IPS-18a (cell line): ENCODE measurements at regions not wholly inside any gene's neighbourhood (a gene's known extent, or its start where the extent isn't known, plus 50 kb on each side); places are given as distances from the start of the nearest gene placed in this dataset.

ENCODE experiments used
- H3K27ac ChIP-seq: one replicate; pipeline ENCODE4 v1.5.1; 2013; ENCODE audit warnings: low read length
- H3K27me3 ChIP-seq: one replicate; pipeline ENCODE4 v1.6.1; 2013; ENCODE audit warnings: mild to moderate bottlenecking, low read length; ENCODE audit not compliant: control insufficient read depth, insufficient read depth
- H3K36me3 ChIP-seq: one replicate; pipeline ENCODE4 v1.6.1; 2013; ENCODE audit warnings: low read depth, low read length; ENCODE audit not compliant: control insufficient read depth
- H3K4me1 ChIP-seq: one replicate; pipeline ENCODE4 v1.6.1; 2013; ENCODE audit warnings: low read depth, low read length; ENCODE audit not compliant: control insufficient read depth
- H3K4me3 ChIP-seq: one replicate; pipeline ENCODE4 v1.5.1; 2013; ENCODE audit warnings: low read length
- H3K9ac ChIP-seq: one replicate; pipeline ENCODE4 v1.6.1; 2013; ENCODE audit warnings: mild to moderate bottlenecking, low read length, moderate library complexity
- H3K9me3 ChIP-seq: one replicate; pipeline ENCODE4 v1.6.1; 2013; ENCODE audit warnings: low read depth, low read length; ENCODE audit not compliant: control insufficient read depth

- no peak overlapping the region for H3K27ac ChIP-seq
- no peaks in the 10 kb centered on the region for H3K4me1 ChIP-seq
- H3K9me3 ChIP-seq: no peaks in the 10 kb centered on the region
- H3K36me3 ChIP-seq: no peaks in the 10 kb centered on the region
- H3K9ac ChIP-seq: no peak overlapping the region
- H3K4me3 ChIP-seq: no peak overlapping the region
- no peaks in the 10 kb centered on the region for H3K27me3 ChIP-seq
Observed at GRCh38 chr2:78093436-78093835, 571.3 kb upstream of the LRRTM4 start.

DNA sequence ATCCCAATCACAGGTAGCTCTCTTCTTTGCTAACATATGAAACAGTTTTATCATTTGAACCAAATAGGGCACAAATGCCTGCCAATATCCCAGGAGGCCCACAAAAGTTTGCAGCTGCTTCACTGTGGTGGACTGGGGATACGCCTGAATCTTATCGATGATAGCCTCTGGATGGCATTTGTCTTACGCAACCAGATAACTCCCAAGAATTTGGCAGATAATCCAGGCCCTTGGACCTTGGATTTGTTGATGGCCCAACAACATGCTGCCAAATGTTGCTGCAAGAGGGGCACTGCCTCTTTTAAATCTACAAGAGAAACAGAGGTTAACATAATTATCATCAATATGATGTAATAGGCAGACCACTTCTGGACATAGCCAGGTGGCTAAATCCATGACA is 587.1 kb upstream of the LRRTM4 start:
- no peak overlapping the region for H3K4me3 ChIP-seq
- H3K4me1 ChIP-seq: no peaks in the 10 kb centered on the region
- H3K9me3 ChIP-seq: peaks cover 5% of the 10 kb centered on the region
- no peaks in the 10 kb centered on the region for H3K36me3 ChIP-seq
- H3K27me3 ChIP-seq: no peaks in the 10 kb centered on the region
- H3K27ac ChIP-seq: no peak overlapping the region
- no peak overlapping the region for H3K9ac ChIP-seq

GRCh38 chr2:78115291-78115690 is 593.1 kb upstream of the LRRTM4 start:
- H3K9me3 ChIP-seq: no peaks in the 10 kb centered on the region
- no peaks in the 10 kb centered on the region for H3K36me3 ChIP-seq
- H3K4me3 ChIP-seq: no peak overlapping the region
- H3K4me1 ChIP-seq: no peaks in the 10 kb centered on the region
- no peak overlapping the region for H3K27ac ChIP-seq
- H3K9ac ChIP-seq: no peak overlapping the region
- no peaks in the 10 kb centered on the region for H3K27me3 ChIP-seq

GRCh38 chr2:78118037-78118436 is 595.9 kb upstream of the LRRTM4 start:
- H3K9ac ChIP-seq: no peak overlapping the region
- H3K27me3 ChIP-seq: no peaks in the 10 kb centered on the region
- no peak overlapping the region for H3K27ac ChIP-seq
- H3K4me3 ChIP-seq: no peak overlapping the region
- H3K9me3 ChIP-seq: no peaks in the 10 kb centered on the region
- no peaks in the 10 kb centered on the region for H3K36me3 ChIP-seq
- H3K4me1 ChIP-seq: no peaks in the 10 kb centered on the region

DNA sequence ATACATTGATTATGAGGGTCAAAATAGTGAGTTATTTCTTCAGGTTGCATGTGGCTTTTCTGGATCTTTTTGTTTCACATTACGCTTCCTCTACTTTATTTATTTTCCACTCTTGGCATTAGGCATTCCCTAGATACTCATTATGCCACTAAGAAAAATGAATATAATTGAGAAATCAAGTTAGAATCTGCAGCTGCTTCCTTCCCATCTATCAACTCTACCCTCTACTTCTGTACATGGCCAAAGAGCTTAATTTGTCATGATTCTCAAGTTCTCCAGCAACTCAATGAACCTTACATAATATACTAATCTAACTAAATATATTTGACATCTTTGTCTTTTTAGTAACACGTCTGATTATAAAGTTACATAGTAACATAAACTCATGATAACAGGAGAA is 598.1 kb upstream of the LRRTM4 start:
- Histone ChIP-seq H3K27me3 (no peaks in the 10 kb centered on the region), H3K9me3 (no peaks in the 10 kb centered on the region), H3K27ac (no peak overlapping the region), H3K4me1 (no peaks in the 10 kb centered on the region), H3K9ac (no peak overlapping the region), H3K36me3 (no peaks in the 10 kb centered on the region), H3K4me3 (no peak overlapping the region)

- H3K36me3 ChIP-seq: no peaks in the 10 kb centered on the region
- no peak overlapping the region for H3K9ac ChIP-seq
- H3K9me3 ChIP-seq: no peaks in the 10 kb centered on the region
- H3K4me3 ChIP-seq: no peak overlapping the region
- H3K27ac ChIP-seq: no peak overlapping the region
- H3K4me1 ChIP-seq: no peaks in the 10 kb centered on the region
- no peaks in the 10 kb centered on the region for H3K27me3 ChIP-seq
Observed at GRCh38 chr2:78125042-78125441, 602.9 kb upstream of the LRRTM4 start.

- Histone ChIP-seq H3K4me1 (no peaks in the 10 kb centered on the region), H3K27me3 (no peaks in the 10 kb centered on the region), H3K36me3 (no peaks in the 10 kb centered on the region), H3K9me3 (no peaks in the 10 kb centered on the region), H3K27ac (no peak overlapping the region), H3K9ac (no peak overlapping the region), H3K4me3 (no peak overlapping the region)
Observed at GRCh38 chr2:78127424-78127823, 605.2 kb upstream of the LRRTM4 start.

DNA sequence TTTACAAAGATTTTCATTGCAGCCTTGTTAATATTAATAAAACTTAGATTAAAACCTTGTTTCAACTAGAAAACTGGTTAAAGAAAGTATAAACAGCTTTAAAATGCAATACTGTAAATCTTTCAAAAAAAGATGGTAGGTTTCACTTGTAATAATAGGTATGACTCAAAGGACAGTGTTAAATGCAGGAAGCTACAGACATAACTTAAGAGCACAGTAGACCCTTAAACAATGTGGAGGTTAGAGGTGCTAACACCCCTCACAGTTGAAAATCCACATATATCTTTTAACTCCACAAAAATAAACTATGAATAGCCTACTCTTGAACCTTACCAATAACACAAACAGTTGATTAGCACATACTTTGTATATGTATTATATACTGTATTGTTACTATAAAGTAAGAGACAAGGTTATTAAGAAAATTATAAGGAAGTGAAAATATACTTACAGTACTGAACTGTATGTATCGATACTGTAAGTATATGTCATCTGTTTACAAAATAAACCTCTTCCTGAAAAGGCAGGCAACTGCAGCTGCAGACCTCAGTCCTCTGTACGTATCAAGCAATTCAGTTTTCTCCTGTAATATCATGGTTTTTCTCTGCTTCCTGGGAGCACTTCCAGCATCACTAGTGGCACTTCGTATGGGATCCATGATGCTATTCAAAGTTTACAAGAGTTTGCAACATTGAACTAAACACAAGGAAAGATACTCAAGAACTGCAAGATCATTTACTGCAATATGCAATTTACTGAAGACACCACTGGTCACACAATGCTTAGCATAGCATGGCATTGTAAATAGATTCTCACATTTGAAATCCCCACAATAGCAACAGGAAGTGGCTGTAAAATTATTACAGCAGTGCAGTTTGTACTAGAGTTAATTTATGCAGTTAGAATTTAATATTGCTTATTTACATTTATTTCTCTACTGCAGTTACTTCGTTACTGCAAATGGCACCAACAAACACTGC is 610.5 kb upstream of the LRRTM4 start:
- Histone ChIP-seq H3K9ac (no peak overlapping the region), H3K36me3 (no peaks in the 10 kb centered on the region)

DNA sequence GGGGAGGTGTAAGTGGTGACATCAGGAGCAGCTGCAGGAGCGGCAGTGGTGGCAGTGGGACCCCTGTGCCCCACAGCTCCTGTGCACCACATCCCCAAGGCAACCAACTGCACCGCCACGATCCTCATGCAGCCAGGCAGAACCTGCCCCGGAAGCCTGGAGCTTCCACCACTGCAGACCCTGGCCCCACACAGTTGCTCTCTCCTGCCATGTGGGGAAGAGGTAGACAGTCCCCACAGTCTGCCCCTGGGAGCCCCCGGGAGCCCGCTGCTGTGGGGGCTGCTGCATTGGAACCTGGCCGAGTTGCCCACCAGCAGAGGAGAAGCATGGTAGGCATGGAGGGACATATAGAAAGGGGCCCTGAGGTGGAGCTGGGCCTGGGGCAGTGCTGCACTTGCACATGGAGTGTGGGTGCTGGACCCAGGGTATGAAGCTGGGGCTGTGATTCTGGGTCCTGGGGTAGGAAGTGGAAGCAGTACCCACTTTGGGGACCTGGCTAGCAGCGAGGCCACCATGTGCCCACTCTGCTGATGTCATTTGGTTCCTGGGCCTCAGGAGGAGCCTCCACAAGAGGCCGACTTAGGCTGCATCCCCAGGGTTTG is 623.3 kb upstream of the LRRTM4 start:
- Histone ChIP-seq H3K27ac (no peak overlapping the region), H3K36me3 (no peaks in the 10 kb centered on the region), H3K9me3 (no peaks in the 10 kb centered on the region), H3K27me3 (no peaks in the 10 kb centered on the region), H3K9ac (no peak overlapping the region), H3K4me3 (no peak overlapping the region), H3K4me1 (no peaks in the 10 kb centered on the region)

More for the DNA sequence above, 610.5 kb upstream of the LRRTM4 start:
- no peaks in the 10 kb centered on the region for H3K4me1 ChIP-seq
- H3K4me3 ChIP-seq: no peak overlapping the region
- no peak overlapping the region for H3K27ac ChIP-seq
- no peaks in the 10 kb centered on the region for H3K27me3 ChIP-seq
- H3K9me3 ChIP-seq: no peaks in the 10 kb centered on the region

- no peaks in the 10 kb centered on the region for H3K27me3 ChIP-seq
- H3K9me3 ChIP-seq: no peaks in the 10 kb centered on the region
- no peaks in the 10 kb centered on the region for H3K4me1 ChIP-seq
- H3K27ac ChIP-seq: no peak overlapping the region
- no peak overlapping the region for H3K4me3 ChIP-seq
- no peaks in the 10 kb centered on the region for H3K36me3 ChIP-seq
- no peak overlapping the region for H3K9ac ChIP-seq
Observed at GRCh38 chr2:78145997-78146722, 624.0 kb upstream of the LRRTM4 start.

DNA sequence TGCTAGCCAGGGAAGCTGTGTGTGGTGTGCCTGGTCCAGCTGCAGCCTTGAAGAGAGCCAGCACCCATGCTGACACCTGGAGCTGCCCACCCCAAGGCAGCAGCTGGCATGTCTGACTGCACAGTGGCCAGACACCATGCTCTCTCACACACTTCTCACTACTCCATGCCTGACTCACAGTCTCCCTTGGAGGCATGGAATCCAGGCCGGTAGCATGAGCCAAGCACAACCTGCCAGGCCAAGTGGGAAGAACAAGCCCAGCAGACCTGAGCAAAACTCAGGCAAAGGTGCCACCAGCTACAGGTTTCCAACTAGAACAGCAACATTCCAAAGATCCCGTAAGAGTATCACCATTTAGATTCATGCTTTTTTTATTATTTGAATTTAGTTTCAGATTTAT is 625.3 kb upstream of the LRRTM4 start:
- Histone ChIP-seq H3K4me1 (no peaks in the 10 kb centered on the region), H3K4me3 (no peak overlapping the region), H3K9ac (no peak overlapping the region), H3K36me3 (no peaks in the 10 kb centered on the region), H3K27me3 (no peaks in the 10 kb centered on the region), H3K27ac (no peak overlapping the region), H3K9me3 (no peaks in the 10 kb centered on the region)
